IMR-90 (cell line): ENCODE measurements at regions not wholly inside any gene's neighbourhood (a gene's known extent, or its start where the extent isn't known, plus 50 kb on each side); places are given as distances from the start of the nearest gene placed in this dataset.
"Not testable (repeated sequence)": the region's sequence is repeated elsewhere in the genome, so short reads cannot be mapped to it uniquely, and the experiment has no call there.

ENCODE experiments used
- ATAC-seq: fragments of 200-7000 bp; cut with Tn5 transposase; 2 replicates; pipeline ENCODE4 v1.9.1; 2020; ENCODE audit warnings: low read depth, mild to moderate bottlenecking, moderate library complexity
- BruUV-seq: library from RNA; stranded (reverse); fragments of 400-500 nt; replicated peaks from 2 replicates; lab custom pipeline; 2021; lab: Mats Ljungman, UMichigan
- CTCF ChIA-PET: fragments of 300-600 bp; formaldehyde crosslinking; extraction: SDS; loops from one replicate; lab custom pipeline; 2021; ENCODE audit warnings: antibody characterized with exemption; lab: Yijun Ruan, JAX
- POLR2A ChIA-PET: fragments of 300-600 bp; sonication (Branson Sonifier 250); formaldehyde crosslinking; loops from one replicate; lab custom pipeline; 2022; ENCODE audit warnings: antibody characterized with exemption; ENCODE audit not compliant: unreplicated experiment; lab: Charles Lee
- DNase-seq: peaks from one replicate; pipeline ENCODE4 v3.0.0; 2013
- H2AFZ ChIP-seq: replicated peaks from 2 replicates; pipeline ENCODE3; 2013; ENCODE audit warnings: low read length, mild to moderate bottlenecking; ENCODE audit not compliant: poor library complexity
- H2AK5ac ChIP-seq: 2 replicates; pipeline ENCODE4 v1.6.1; 2013; ENCODE audit warnings: low read depth, low read length, inconsistent platforms
- H2AK9ac ChIP-seq: replicated peaks from 2 replicates; pipeline ENCODE3; 2013; ENCODE audit warnings: mild to moderate bottlenecking, low read depth, low read length, moderate library complexity; ENCODE audit not compliant: poor library complexity
- H2BK120ac ChIP-seq: 2 replicates; pipeline ENCODE4 v1.6.1; 2013; ENCODE audit warnings: low read depth, low read length, inconsistent platforms
- H2BK15ac ChIP-seq: 3 replicates; pipeline ENCODE4 v1.6.1; 2013; ENCODE audit warnings: low read depth, low read length, inconsistent platforms
- H2BK20ac ChIP-seq: 2 replicates; pipeline ENCODE4 v1.6.1; 2013; ENCODE audit warnings: low read depth, mild to moderate bottlenecking, inconsistent platforms, low read length, moderate library complexity
- H2BK5ac ChIP-seq: 2 replicates; pipeline ENCODE4 v1.6.1; 2013; ENCODE audit warnings: mild to moderate bottlenecking, low read depth, low read length, inconsistent platforms; ENCODE audit not compliant: poor library complexity, severe bottlenecking
- H3K14ac ChIP-seq: replicated peaks from 2 replicates; pipeline ENCODE4 v1.6.1; 2013; ENCODE audit warnings: low read depth, low read length, inconsistent platforms
- H3K18ac ChIP-seq: 2 replicates; pipeline ENCODE4 v1.6.1; 2013; ENCODE audit warnings: low read depth, low read length, control low read depth
- H3K23ac ChIP-seq: 2 replicates; pipeline ENCODE4 v1.6.1; 2013; ENCODE audit warnings: low read depth, low read length, inconsistent platforms
- H3K27ac ChIP-seq: 2 replicates; pipeline ENCODE4 v1.5.1; 2013; ENCODE audit warnings: mild to moderate bottlenecking, control low read depth, low read length; ENCODE audit not compliant: insufficient read depth
- H3K27me3 ChIP-seq: 2 replicates; pipeline ENCODE4 v1.6.1; 2013; ENCODE audit warnings: low read length; ENCODE audit not compliant: control insufficient read depth, insufficient read depth
- H3K36me3 ChIP-seq: 2 replicates; pipeline ENCODE4 v1.6.1; 2013; ENCODE audit warnings: low read length, mixed read lengths; ENCODE audit not compliant: control insufficient read depth, insufficient read depth
- H3K4ac ChIP-seq: 2 replicates; pipeline ENCODE4 v1.6.1; 2013; ENCODE audit warnings: low read depth, low read length, inconsistent platforms
- H3K4me1 ChIP-seq: 2 replicates; pipeline ENCODE4 v1.6.1; 2013; ENCODE audit warnings: low read length, mixed read lengths; ENCODE audit not compliant: control insufficient read depth, insufficient read depth
- H3K4me2 ChIP-seq: 2 replicates; pipeline ENCODE4 v1.6.1; 2013; ENCODE audit warnings: low read depth, mild to moderate bottlenecking, control low read depth, low read length, moderate library complexity
- H3K4me3 ChIP-seq: 2 replicates; pipeline ENCODE4 v1.5.1; 2013; ENCODE audit warnings: low read depth, mild to moderate bottlenecking, control low read depth, low read length, moderate library complexity; ENCODE audit not compliant: insufficient read depth
- H3K56ac ChIP-seq: 2 replicates; pipeline ENCODE4 v1.6.1; 2013; ENCODE audit warnings: low read length, inconsistent platforms; ENCODE audit not compliant: insufficient read depth; ENCODE audit errors: extremely low read depth
- H3K79me1 ChIP-seq, 2 experiments: 2 replicates each; pipeline ENCODE4 v1.6.1; 2013; ENCODE audit warnings: low read length in 2 of 2, inconsistent platforms in 1 of 2, low read depth in 1 of 2
- H3K9ac ChIP-seq: 2 replicates; pipeline ENCODE4 v1.6.1; 2013; ENCODE audit warnings: low read depth, low read length, control low read depth
- H3K9me1 ChIP-seq: 2 replicates; pipeline ENCODE4 v1.6.1; 2013; ENCODE audit warnings: low read length, inconsistent platforms; ENCODE audit not compliant: insufficient read depth
- H3K9me3 ChIP-seq: 2 replicates; pipeline ENCODE4 v1.6.1; 2013; ENCODE audit warnings: low read length; ENCODE audit not compliant: control insufficient read depth, insufficient read depth
- H4K20me1 ChIP-seq: 2 replicates; pipeline ENCODE4 v1.6.1; 2013; ENCODE audit warnings: low read length, inconsistent platforms; ENCODE audit not compliant: insufficient read depth
- H4K5ac ChIP-seq: 2 replicates; pipeline ENCODE4 v1.6.1; 2013; ENCODE audit warnings: mild to moderate bottlenecking, low read depth, low read length, control low read depth
- H4K8ac ChIP-seq, 2 experiments: 2 replicates each; pipeline ENCODE4 v1.6.1; 2013; ENCODE audit warnings: low read depth in 2 of 2, low read length in 2 of 2, control low read depth in 1 of 2, inconsistent platforms in 1 of 2
- H4K91ac ChIP-seq: 2 replicates; pipeline ENCODE4 v1.6.1; 2013; ENCODE audit warnings: low read depth, low read length, inconsistent platforms; ENCODE audit not compliant: insufficient read depth
- CEBPB ChIP-seq: IDR thresholded peaks from 2 replicates; pipeline ENCODE4 v1.6.1; 2012; ENCODE audit warnings: low read depth, low read length, improper control_type of control experiment
- MAFK ChIP-seq: IDR thresholded peaks from 2 replicates; pipeline ENCODE4 v1.6.1; 2012; ENCODE audit warnings: low read depth, low read length, improper control_type of control experiment
- SMC3 ChIP-seq: fragments of 150-350 bp; IDR thresholded peaks from 2 replicates; pipeline ENCODE4 v1.6.1; 2016; ENCODE audit warnings: low read depth, mild to moderate bottlenecking, antibody characterized with exemption, low read length, moderate library complexity
- WGBS, 2 experiments: methylation state at CpG; one replicate each; pipeline versions ENCODE4 v1.1.5 to v1.1.7; 2013; ENCODE audit warnings: missing lambda C conversion rate in 2 of 2; ENCODE audit not compliant: insufficient read length in 1 of 2; ENCODE audit errors: extremely low coverage in 2 of 2; 5-methylcytosine and 5-hydroxymethylcytosine counted together
- dilution Hi-C: fragments of 300-500 bp; cut with HindIII; formaldehyde crosslinking; loops from one replicate; pipeline ENCODE4 v1.14.3; 2018; ENCODE audit warnings: low sequenced_read_pairs; ENCODE audit not compliant: unreplicated experiment
- in situ Hi-C: fragments of 300-500 bp; cut with MboI; formaldehyde crosslinking; loops from 3 replicates; pipeline ENCODE4 v1.14.3; 2019; ENCODE audit warnings: low sequenced_read_pairs, inconsistent platforms, mixed read lengths
- intact Hi-C: fragments of 100-400 bp; cut with micrococcal nuclease; formaldehyde crosslinking; loops from 2 replicates; pipeline ENCODE4 v1.10.0; 2022

DNA sequence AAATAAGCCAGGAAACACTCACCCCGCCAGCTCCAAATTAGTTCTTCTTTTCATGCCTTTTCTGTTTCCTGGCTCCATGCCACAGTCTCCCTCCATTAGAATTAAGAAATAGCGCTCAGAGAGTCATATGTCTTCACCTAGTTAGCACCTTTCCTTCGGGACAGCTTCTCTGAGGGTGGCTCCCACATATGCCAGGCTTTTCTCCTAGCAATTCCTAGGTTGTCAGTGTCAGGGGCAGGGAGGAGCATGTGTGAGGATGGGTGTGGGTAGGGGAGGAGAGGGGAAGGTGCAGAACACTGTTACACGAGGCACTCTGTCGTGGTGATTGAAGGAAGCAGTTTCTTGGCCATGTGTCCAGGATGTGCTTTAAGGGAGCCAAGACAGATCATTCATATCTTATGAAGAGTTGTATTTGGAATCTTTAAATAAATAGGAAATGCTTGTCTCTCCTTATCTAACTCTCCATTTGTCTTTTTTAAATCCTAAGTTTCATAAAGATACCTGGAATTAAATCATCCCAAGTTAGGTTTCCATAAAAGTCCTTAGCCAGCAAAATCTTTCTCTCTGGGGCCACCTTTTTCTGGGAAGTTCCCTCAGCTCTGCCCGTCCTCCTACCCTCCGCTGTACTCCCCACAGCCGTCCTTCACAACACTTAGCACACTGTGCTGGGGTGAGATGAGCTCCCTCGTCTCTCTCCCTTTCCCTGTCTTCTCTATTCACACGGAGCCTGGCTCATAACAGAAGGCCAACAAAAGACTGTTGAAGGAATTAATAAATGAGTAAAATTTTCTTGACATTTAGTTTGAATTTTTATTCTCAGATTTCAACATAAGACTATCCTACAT lies 361.0 kb downstream of the CD83 start:
- DNase-seq (peak; percentile 49), ATAC-seq (no peak)
- H3K9me1 ChIP-seq, result peaks cover 12% of the 10 kb centered on the region
- H3K56ac ChIP-seq, result no peak overlapping the region
- ChIA-PET POLR2A (no interaction called here), CTCF (interaction anchor here (0.8 kb wide), 2 partner anchors 11 to 13 kb away, joined by 3 read pairs; no protein-coding TSS in a partner anchor)
- H4K5ac ChIP-seq, result peak overlapping the region; percentile 67
- WGBS, 2 experiments, result 100% methylated on average over 1 of the region's 10 CpGs; no CpG with 5 or more reads in 1 of the 2 experiments
- peak overlapping the region; percentile 78 for H2AFZ ChIP-seq
- TF ChIP-seq MAFK (peak; percentile 49; the same call in 1 of the 2 replicates), SMC3 (no peak), CEBPB (no peak)
- peak overlapping the region; percentile 93 for H3K4ac ChIP-seq
- H3K23ac ChIP-seq, result peak overlapping the region; percentile 48; the same call in 1 of the 2 replicates
- H3K9ac ChIP-seq, result no peak overlapping the region
- peak overlapping the region; percentile 46 for H4K91ac ChIP-seq
- peak overlapping the region; percentile 89 for H3K14ac ChIP-seq
- H2BK5ac ChIP-seq, result peak overlapping the region; percentile 50
- H3K27ac ChIP-seq, result peak overlapping the region; percentile 30
- peaks cover 5% of the 10 kb centered on the region; the same call in 1 of the 2 replicates for H4K20me1 ChIP-seq
- dilution Hi-C loops, result no loop called here
- H3K4me1 ChIP-seq, result peaks cover 17% of the 10 kb centered on the region
- in situ Hi-C loops, result no loop called here
- peak overlapping the region; percentile 51 for H2AK9ac ChIP-seq
- H4K8ac ChIP-seq, result peak overlapping the region; percentile 7 to 75; a peak in 2 of 4 replicates
- H3K18ac ChIP-seq, result peak overlapping the region; percentile 76
- no peak overlapping the region for H3K4me3 ChIP-seq
- BruUV-seq, result no TSS peak
- intact Hi-C loops, result loop anchor here (10.0 kb wide), 1 partner anchor 186 kb away; no protein-coding TSS in a partner anchor
- H2BK120ac ChIP-seq, result peak overlapping the region; percentile 96; the same call in 1 of the 2 replicates
- H2AK5ac ChIP-seq, result peak overlapping the region; percentile 93
- H3K4me2 ChIP-seq, result no peak overlapping the region
- H2BK20ac ChIP-seq, result peak overlapping the region; percentile 96
- H3K36me3 ChIP-seq, result no peaks in the 10 kb centered on the region
- no peaks in the 10 kb centered on the region for H3K27me3 ChIP-seq
- H3K9me3 ChIP-seq, result no peaks in the 10 kb centered on the region
- peak overlapping the region; percentile 98 for H2BK15ac ChIP-seq
- no peaks in the 10 kb centered on the region; a peak in 1 of 4 replicates for H3K79me1 ChIP-seq

GRCh38 chr6:14481946-14482345 lies 364.4 kb downstream of the CD83 start:
- H2BK5ac ChIP-seq, H2AK9ac ChIP-seq, ATAC-seq, H3K14ac ChIP-seq, intact Hi-C loops, H4K5ac ChIP-seq, H3K27ac ChIP-seq, H3K9me1 ChIP-seq, H2BK15ac ChIP-seq, H3K9me3 ChIP-seq, H2BK20ac ChIP-seq, H3K4me2 ChIP-seq, H3K27me3 ChIP-seq, CTCF ChIA-PET, H3K4ac ChIP-seq, BruUV-seq, H3K36me3 ChIP-seq, in situ Hi-C loops, H3K79me1 ChIP-seq, H2AFZ ChIP-seq, H3K56ac ChIP-seq, H3K23ac ChIP-seq, H3K18ac ChIP-seq, H3K4me3 ChIP-seq, H4K20me1 ChIP-seq, H2BK120ac ChIP-seq, DNase-seq, H4K91ac ChIP-seq, H3K9ac ChIP-seq, H4K8ac ChIP-seq, H3K4me1 ChIP-seq, POLR2A ChIA-PET, H2AK5ac ChIP-seq, dilution Hi-C loops: not testable (repeated sequence)
- WGBS, 2 experiments, result no CpG with 5 or more reads among the region's 1 CpG
